LNCAP (cell line): ENCODE measurements at regions not wholly inside any gene's neighbourhood (a gene's known extent, or its start where the extent isn't known, plus 50 kb on each side); places are given as distances from the start of the nearest gene placed in this dataset.

Experiments
- TF ChIP-seq, protein P1 (sequence below): fragments of 450-650 bp; IDR thresholded peaks from 2 replicates; pipeline ENCODE4 v1.5.1; 2017; ENCODE audit warnings: mild to moderate bottlenecking

DNA sequence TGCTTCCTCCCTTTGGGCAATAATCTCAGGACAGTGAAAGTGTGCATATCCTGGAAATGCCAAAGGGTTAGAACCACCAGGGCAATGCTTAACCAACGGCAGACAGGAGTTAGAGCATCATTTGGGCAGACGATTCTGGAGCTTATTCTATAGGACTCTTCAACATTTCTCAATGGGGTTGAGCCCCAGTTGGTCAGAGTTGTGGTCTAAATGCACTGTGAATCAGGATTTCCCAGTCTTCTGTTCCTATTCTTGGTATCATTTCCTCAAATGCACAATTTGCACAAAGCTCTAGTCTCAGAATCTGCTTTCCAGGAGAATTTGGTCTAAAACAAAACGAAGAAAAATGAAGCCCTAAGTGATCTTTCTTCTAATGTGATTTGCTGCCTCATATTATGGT lies 389.6 kb upstream of the JAG1 start:
- TF ChIP-seq, protein P1, sequence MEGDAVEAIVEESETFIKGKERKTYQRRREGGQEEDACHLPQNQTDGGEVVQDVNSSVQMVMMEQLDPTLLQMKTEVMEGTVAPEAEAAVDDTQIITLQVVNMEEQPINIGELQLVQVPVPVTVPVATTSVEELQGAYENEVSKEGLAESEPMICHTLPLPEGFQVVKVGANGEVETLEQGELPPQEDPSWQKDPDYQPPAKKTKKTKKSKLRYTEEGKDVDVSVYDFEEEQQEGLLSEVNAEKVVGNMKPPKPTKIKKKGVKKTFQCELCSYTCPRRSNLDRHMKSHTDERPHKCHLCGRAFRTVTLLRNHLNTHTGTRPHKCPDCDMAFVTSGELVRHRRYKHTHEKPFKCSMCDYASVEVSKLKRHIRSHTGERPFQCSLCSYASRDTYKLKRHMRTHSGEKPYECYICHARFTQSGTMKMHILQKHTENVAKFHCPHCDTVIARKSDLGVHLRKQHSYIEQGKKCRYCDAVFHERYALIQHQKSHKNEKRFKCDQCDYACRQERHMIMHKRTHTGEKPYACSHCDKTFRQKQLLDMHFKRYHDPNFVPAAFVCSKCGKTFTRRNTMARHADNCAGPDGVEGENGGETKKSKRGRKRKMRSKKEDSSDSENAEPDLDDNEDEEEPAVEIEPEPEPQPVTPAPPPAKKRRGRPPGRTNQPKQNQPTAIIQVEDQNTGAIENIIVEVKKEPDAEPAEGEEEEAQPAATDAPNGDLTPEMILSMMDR = no peak

DNA sequence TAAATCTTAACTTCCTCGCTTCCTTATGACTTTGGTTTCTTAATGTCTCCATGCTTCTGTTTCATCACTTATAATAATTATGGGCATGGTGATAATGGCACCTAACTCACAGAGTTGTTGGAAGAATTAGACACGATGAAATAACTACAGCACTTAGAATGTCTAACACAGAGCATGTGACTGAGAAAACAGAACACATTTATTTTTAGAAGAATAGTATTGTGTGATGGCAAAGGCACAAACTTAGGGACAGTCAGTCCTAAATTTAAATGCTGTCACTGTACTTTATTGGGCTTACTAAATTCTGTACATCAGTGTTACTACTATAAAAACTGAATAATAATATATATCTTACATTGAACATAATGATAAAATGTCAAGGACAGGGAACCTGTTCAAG lies 391.1 kb upstream of the JAG1 start:
- TF ChIP-seq, protein P1 = no peak

DNA sequence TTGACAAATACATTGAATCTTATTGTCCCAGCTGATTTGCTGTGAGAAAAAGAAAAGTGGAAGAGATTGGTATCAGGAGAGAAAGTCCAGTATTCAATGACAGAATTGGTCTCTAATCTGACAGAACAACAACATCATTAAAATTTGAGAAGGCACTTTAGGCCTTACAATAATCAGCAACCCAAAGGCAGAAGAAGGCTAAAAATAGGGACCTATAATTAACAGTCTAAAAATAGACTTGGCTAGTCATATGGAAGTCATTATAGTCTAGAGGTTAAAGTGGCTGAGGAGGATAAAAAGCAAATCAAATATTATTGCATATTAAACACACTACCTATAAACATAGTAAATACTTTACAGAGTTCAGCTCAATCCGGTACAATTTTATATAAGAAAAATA lies 393.6 kb upstream of the JAG1 start:
- TF ChIP-seq, protein P1 = no peak

DNA sequence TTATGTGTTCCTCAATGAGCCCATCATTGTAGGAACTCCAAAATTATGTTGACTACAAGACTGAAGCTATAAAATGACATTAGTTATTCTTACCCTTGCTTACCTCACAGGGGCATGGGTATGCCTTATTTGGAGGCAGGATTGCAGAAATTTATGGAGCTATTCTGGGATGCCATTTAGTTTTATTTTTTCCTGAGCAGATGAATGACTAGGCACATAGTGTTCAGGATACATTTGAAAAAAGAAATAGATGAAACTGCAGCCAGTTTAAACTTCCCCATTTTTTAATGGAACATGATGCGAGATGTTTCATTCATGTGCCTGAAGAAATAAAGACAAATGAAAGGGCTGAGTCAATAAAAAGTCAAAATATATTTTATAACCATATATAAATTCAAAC lies 399.2 kb upstream of the JAG1 start:
- TF ChIP-seq, protein P1 = no peak

DNA sequence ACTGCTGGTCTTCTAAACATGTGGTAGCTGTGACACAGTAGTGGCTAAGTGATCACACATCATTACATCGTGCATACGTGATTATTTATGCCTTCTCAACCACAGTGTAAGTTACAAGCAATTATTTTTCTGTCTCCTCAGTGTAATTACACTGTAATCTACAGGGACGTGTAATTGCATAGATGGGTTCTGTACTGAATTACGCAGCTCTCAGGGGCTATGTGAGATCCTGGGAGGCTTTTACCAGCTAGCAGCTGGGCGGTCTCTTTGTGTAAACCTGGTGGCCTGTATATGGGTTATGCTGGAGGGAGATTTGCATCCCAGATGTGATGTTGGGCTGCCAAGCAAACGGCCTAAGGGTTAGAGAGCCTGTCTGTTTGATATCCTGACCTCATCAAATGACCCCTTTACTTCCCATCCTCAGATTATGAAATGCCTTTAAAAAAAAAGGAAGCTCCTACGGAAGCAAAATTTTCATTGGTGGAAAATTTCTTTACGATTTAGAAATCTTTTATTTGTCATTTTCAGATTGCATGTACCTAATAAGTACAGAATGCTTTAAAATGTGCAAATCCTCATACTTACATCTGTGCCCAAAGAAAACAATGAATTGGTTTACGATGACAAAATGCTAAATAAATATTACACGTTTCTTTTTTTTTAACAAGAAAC lies 402.8 kb upstream of the JAG1 start:
- TF ChIP-seq, protein P1 = no peak

DNA sequence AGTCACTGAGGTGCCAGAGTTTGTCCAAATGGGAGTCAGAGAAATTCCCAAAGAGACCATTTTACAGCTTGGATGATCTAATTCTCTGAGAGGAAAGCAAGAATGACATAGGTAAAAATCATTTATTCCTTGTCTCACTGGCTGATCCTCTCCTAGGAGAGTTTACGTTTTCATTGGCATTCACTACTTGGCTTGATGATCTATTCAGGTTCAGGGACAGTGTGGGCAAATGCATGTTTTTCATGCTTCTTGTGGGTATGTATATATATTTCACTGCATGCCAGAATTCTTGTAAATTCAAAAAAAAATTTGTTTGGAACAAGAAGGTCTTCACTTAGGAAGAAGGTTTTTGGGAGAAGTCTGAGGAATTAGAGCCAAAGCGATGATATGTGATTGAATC lies 403.4 kb upstream of the JAG1 start:
- TF ChIP-seq, protein P1 = no peak

DNA sequence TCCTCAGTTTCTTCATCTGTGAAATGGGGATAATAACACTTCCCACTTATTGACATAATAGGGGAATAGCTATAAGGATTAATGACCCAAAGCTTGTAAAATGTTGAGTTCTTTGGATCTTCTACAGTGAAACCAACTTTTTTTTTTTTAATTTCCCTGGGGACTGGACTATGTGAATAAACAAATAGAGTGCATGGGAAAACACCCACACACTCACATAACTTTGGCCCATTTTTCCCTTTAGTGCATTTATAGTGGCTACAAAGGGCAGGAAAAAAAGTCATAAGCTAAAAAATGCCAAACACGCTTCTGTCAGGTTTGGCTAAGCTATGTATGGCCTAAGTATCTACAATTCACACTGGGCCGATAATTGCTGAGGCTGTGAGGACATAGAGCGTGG lies 406.2 kb upstream of the JAG1 start:
- TF ChIP-seq, protein P1 = no peak
